HepG2 (cell line): ENCODE measurements at regions not wholly inside any gene's neighbourhood (a gene's known extent, or its start where the extent isn't known, plus 50 kb on each side); places are given as distances from the start of the nearest gene placed in this dataset.

Source experiments
- ATAC-seq: fragments of 200-7000 bp; cut with Tn5 transposase; 3 replicates; pipeline ENCODE4 v1.9.1; 2020; ENCODE audit warnings: mild to moderate bottlenecking, moderate library complexity
- BruUV-seq: library from RNA; stranded (reverse); fragments of 400-500 nt; replicated peaks from 2 replicates; lab custom pipeline; 2021; lab: Mats Ljungman, UMichigan
- CTCF ChIA-PET: fragments of 300-600 bp; formaldehyde crosslinking; extraction: SDS; loops from one replicate; lab custom pipeline; 2021; ENCODE audit warnings: low total read pairs, inconsistent platforms, low intra/inter-chr PET ratio; lab: Yijun Ruan, JAX
- POLR2A ChIA-PET: fragments of 350-600 bp; sonication (Branson Sonifier 250); formaldehyde crosslinking; loops from one replicate; lab custom pipeline; 2020; ENCODE audit warnings: antibody characterized with exemption, inconsistent platforms; lab: Yijun Ruan, JAX
- DNase-seq: peaks from one replicate; pipeline ENCODE4 v3.0.0-alpha.2; 2015; ENCODE audit warnings: low spot score
- FAIRE-seq: peaks from 3 replicates; lab custom pipeline; 2011; peaks lifted over from hg19 to GRCh38; lab: Jason Lieb, UNC
- H2AFZ ChIP-seq: one replicate; pipeline ENCODE4 v1.6.1; 2011; ENCODE audit warnings: low read length, inconsistent platforms
- H3K27ac ChIP-seq: fragments of 300-600 bp; 3 replicates; pipeline ENCODE4 v1.8.0; 2011; ENCODE audit warnings: mixed run types, mild to moderate bottlenecking, mixed read lengths, low read length, inconsistent platforms; ENCODE audit not compliant: insufficient read depth; ENCODE audit errors: extremely low read length
- H3K27me3 ChIP-seq, 2 experiments: fragments of 200-600 bp in 1 of 2; 2 replicates in 1 of 2; 3 replicates in 1 of 2; pipeline versions ENCODE4 v1.6.0 to v1.8.0; 2011; ENCODE audit warnings: low read length in 2 of 2, mild to moderate bottlenecking in 2 of 2, moderate library complexity in 2 of 2, inconsistent platforms in 1 of 2; ENCODE audit not compliant: insufficient read depth in 2 of 2, control insufficient read depth in 1 of 2
- H3K36me3 ChIP-seq, 2 experiments: fragments of 200-600 bp in 1 of 2; replicated peaks in 1 of 2; 2 replicates in 1 of 2; 3 replicates in 1 of 2; pipeline versions ENCODE4 v1.5.1 to v1.8.0; 2011; ENCODE audit warnings: low read length in 2 of 2, inconsistent platforms in 1 of 2; ENCODE audit not compliant: insufficient read depth in 2 of 2, control insufficient read depth in 1 of 2
- H3K4me1 ChIP-seq: 2 replicates; pipeline ENCODE4 v1.5.1; 2012; ENCODE audit warnings: low read length, inconsistent platforms; ENCODE audit not compliant: insufficient read depth
- H3K4me2 ChIP-seq: 2 replicates; pipeline ENCODE4 v1.6.0; 2011; ENCODE audit warnings: low read depth, low read length, inconsistent platforms
- H3K4me3 ChIP-seq, 3 experiments: fragments of 200-600 bp in 1 of 3; sonication (generic), shearing (Covaris generic) in 1 of 3; replicated peaks in 1 of 3; 2 replicates each; pipeline ENCODE4 v1.5.1; 2011 to 2016; ENCODE audit warnings: low read length in 3 of 3, inconsistent platforms in 2 of 3, low read depth in 2 of 3, mild to moderate bottlenecking in 2 of 3, control low read depth in 1 of 3, mixed read lengths in 1 of 3; ENCODE audit not compliant: insufficient read depth in 1 of 3
- H3K79me2 ChIP-seq: one replicate; pipeline ENCODE4 v1.6.1; 2011; ENCODE audit warnings: low read length, inconsistent platforms; ENCODE audit not compliant: insufficient read depth
- H3K9ac ChIP-seq: 2 replicates; pipeline ENCODE4 v1.6.0; 2011; ENCODE audit warnings: mild to moderate bottlenecking, low read depth, low read length, inconsistent platforms; ENCODE audit not compliant: insufficient read depth
- H3K9me3 ChIP-seq: 2 replicates; pipeline ENCODE4 v1.5.1; 2012; ENCODE audit warnings: mild to moderate bottlenecking, low read length
- H4K20me1 ChIP-seq: 2 replicates; pipeline ENCODE4 v1.6.0; 2011; ENCODE audit warnings: inconsistent platforms, mild to moderate bottlenecking, low read length, moderate library complexity; ENCODE audit not compliant: insufficient read depth
- BORCS8-MEF2B ChIP-seq: sonication (generic); formaldehyde crosslinking; IDR thresholded peaks from 2 replicates; pipeline ENCODE4 v1.8.0; 2022; ENCODE audit warnings: mild to moderate bottlenecking, missing genetic modification reagents
- FOXA3 ChIP-seq: IDR thresholded peaks from 2 replicates; pipeline ENCODE4 v1.6.1; 2016; ENCODE audit warnings: missing genetic modification reagents, missing compliant biosample characterization
- HDAC6 ChIP-seq: fragments of 200-600 bp; sonication (generic); IDR thresholded peaks from 2 replicates; pipeline ENCODE4 v1.7.0; 2017; ENCODE audit warnings: mild to moderate bottlenecking, antibody characterized with exemption, low read length, low read depth
- NFE2L2 ChIP-seq: fragments of 150-350 bp; IDR thresholded peaks from 2 replicates; pipeline ENCODE4 v1.6.1; 2014; ENCODE audit warnings: low read length
- RNF219 ChIP-seq: sonication (generic); formaldehyde crosslinking; IDR thresholded peaks from 2 replicates; pipeline ENCODE4 v1.5.0; 2020; ENCODE audit warnings: mild to moderate bottlenecking, missing genetic modification reagents
- ZNF281 ChIP-seq: sonication (generic); formaldehyde crosslinking; IDR thresholded peaks from 2 replicates; pipeline ENCODE4 v1.4.0; 2020; ENCODE audit warnings: missing genetic modification reagents, borderline replicate concordance
- ZNF674 ChIP-seq: sonication (generic); formaldehyde crosslinking; IDR thresholded peaks from 2 replicates; pipeline ENCODE4 v1.5.0; 2020; ENCODE audit warnings: low read depth, mild to moderate bottlenecking, missing genetic modification reagents
- ZSCAN29 ChIP-seq: sonication (generic); formaldehyde crosslinking; conservative IDR thresholded peaks from 2 replicates; pipeline ENCODE4 v1.4.0; 2020; ENCODE audit warnings: mild to moderate bottlenecking, missing genetic modification reagents
- WGBS: methylation state at CpG from one replicate; pipeline ENCODE4 v1.1.6; 2017; ENCODE audit warnings: low lambda C conversion rate; 5-methylcytosine and 5-hydroxymethylcytosine counted together
- in situ Hi-C: cut with HindIII; loops from 2 replicates; pipeline ENCODE4 v1.10.0; 2017; ENCODE audit warnings: low pct_unique_long_range_greater_than_20kb; ENCODE audit not compliant: extremely low pct_ligation_motif_present
- intact Hi-C: fragments of 100-400 bp; cut with micrococcal nuclease; formaldehyde crosslinking; loops from one replicate; pipeline ENCODE4 v1.10.0; 2022; ENCODE audit not compliant: unreplicated experiment

- peak; percentile 3 for DNase-seq
- no peak overlapping the region for H2AFZ ChIP-seq
- intact Hi-C loops, result no loop called here
- WGBS, result 37% methylated on average over 7 of the region's 15 CpGs
- no peaks in the 10 kb centered on the region for H3K36me3 ChIP-seq
- H3K27me3 ChIP-seq, result no peaks in the 10 kb centered on the region
- no peak overlapping the region for H3K27ac ChIP-seq
- no peaks in the 10 kb centered on the region for H3K79me2 ChIP-seq
- H3K4me3 ChIP-seq, result no peak overlapping the region
- H4K20me1 ChIP-seq, result no peaks in the 10 kb centered on the region
- H3K9me3 ChIP-seq, result no peaks in the 10 kb centered on the region
- BruUV-seq, result no TSS peak
- H3K4me1 ChIP-seq, result no peaks in the 10 kb centered on the region
- no peak for FAIRE-seq
- TF ChIP-seq ZSCAN29 (no peak), HDAC6 (no peak), ZNF674 (CRISPR knock-in tag) (no peak), BORCS8-MEF2B (no peak), NFE2L2 (no peak), ZNF281 (CRISPR knock-in tag) (peak; percentile 17; the same call in 1 of the 2 replicates), RNF219 (CRISPR knock-in tag) (no peak), FOXA3 (no peak)
- TF ChIP-seq, all 625 proteins: peak for 1
- CTCF ChIA-PET, result no interaction called here
- ATAC-seq, result peak; percentile 69
- POLR2A ChIA-PET, result no interaction called here
- Histone ChIP-seq H3K4me2 (no peak overlapping the region), H3K9ac (no peak overlapping the region)
- in situ Hi-C loops, result no loop called here
Measured at GRCh38 chr7:113331155-113331898, 213.0 kb upstream of the SMIM30 start.
